ENCODE measurements at regions not wholly inside any gene's neighbourhood (a gene's known extent, or its start where the extent isn't known, plus 50 kb on each side); places are given as distances from the start of the nearest gene placed in this dataset.

GRCh38 chr11:8335683-8336082 lies 72.0 kb upstream of the LMO1 start:
- Mint-ChIP-seq H3K27ac (no peak overlapping the region), H3K36me3 (ENCODE audit: insufficient read depth) (no peaks in the 10 kb centered on the region), H3K4me1 (ENCODE audit: low read depth) (peaks cover 3% of the 10 kb centered on the region), H3K27me3 (peaks cover 7% of the 10 kb centered on the region), H3K4me3 (ENCODE audit: low read depth) (no peak overlapping the region), H3K9me3 (ENCODE audit: low read depth) (no peaks in the 10 kb centered on the region)
- no peak for TF ChIP-seq CTCF (IDR thresholded peaks at IDR 0.05; ENCODE audit: unreplicated experiment)
- no peak for DNase-seq (ENCODE audit: low spot score, unreplicated experiment)

GRCh38 chr11:8335186-8335585 lies 71.5 kb upstream of the LMO1 start:
- DNase-seq (ENCODE audit: low spot score, unreplicated experiment): no peak
- no peaks in the 10 kb centered on the region for H3K36me3 Mint-ChIP-seq (ENCODE audit: insufficient read depth)
- peaks cover 3% of the 10 kb centered on the region for H3K4me1 Mint-ChIP-seq (ENCODE audit: low read depth)
- no peaks in the 10 kb centered on the region for H3K9me3 Mint-ChIP-seq (ENCODE audit: low read depth)
- no peak overlapping the region for H3K27ac Mint-ChIP-seq
- H3K4me3 Mint-ChIP-seq (ENCODE audit: low read depth): no peak overlapping the region
- peaks cover 7% of the 10 kb centered on the region for H3K27me3 Mint-ChIP-seq
- TF ChIP-seq CTCF (IDR thresholded peaks at IDR 0.05; ENCODE audit: unreplicated experiment): no peak

- Mint-ChIP-seq H3K4me1 (ENCODE audit: low read depth) (peaks cover 3% of the 10 kb centered on the region), H3K27ac (no peak overlapping the region), H3K27me3 (peaks cover 10% of the 10 kb centered on the region), H3K4me3 (ENCODE audit: low read depth) (no peak overlapping the region), H3K36me3 (ENCODE audit: insufficient read depth) (no peaks in the 10 kb centered on the region), H3K9me3 (ENCODE audit: low read depth) (no peaks in the 10 kb centered on the region)
- no peak for DNase-seq (ENCODE audit: low spot score, unreplicated experiment)
- TF ChIP-seq CTCF (IDR thresholded peaks at IDR 0.05; ENCODE audit: unreplicated experiment): no peak
Observed at GRCh38 chr11:8333811-8334401, 70.2 kb upstream of the LMO1 start.

GRCh38 chr11:8333376-8333775 lies 69.7 kb upstream of the LMO1 start:
- no peak overlapping the region for H3K27ac Mint-ChIP-seq
- H3K27me3 Mint-ChIP-seq: peaks cover 10% of the 10 kb centered on the region
- H3K9me3 Mint-ChIP-seq (ENCODE audit: low read depth): no peaks in the 10 kb centered on the region
- H3K4me1 Mint-ChIP-seq (ENCODE audit: low read depth): peaks cover 3% of the 10 kb centered on the region
- H3K36me3 Mint-ChIP-seq (ENCODE audit: insufficient read depth): no peaks in the 10 kb centered on the region
- no peak overlapping the region for H3K4me3 Mint-ChIP-seq (ENCODE audit: low read depth)
- TF ChIP-seq CTCF (IDR thresholded peaks at IDR 0.05; ENCODE audit: unreplicated experiment): no peak
- DNase-seq (ENCODE audit: low spot score, unreplicated experiment): no peak

- Mint-ChIP-seq H3K9me3 (ENCODE audit: low read depth) (no peaks in the 10 kb centered on the region), H3K4me3 (ENCODE audit: low read depth) (no peak overlapping the region), H3K27me3 (peaks cover 10% of the 10 kb centered on the region), H3K36me3 (ENCODE audit: insufficient read depth) (no peaks in the 10 kb centered on the region), H3K27ac (no peak overlapping the region), H3K4me1 (ENCODE audit: low read depth) (peaks cover 2% of the 10 kb centered on the region)
- no peak for DNase-seq (ENCODE audit: low spot score, unreplicated experiment)
- TF ChIP-seq CTCF (IDR thresholded peaks at IDR 0.05; ENCODE audit: unreplicated experiment): no peak
Observed at GRCh38 chr11:8332891-8333290, 69.2 kb upstream of the LMO1 start.

Data from progenitor cell of endocrine pancreas (in vitro differentiated cells).